ENCODE measurements at regions not wholly inside any gene's neighbourhood (a gene's known extent, or its start where the extent isn't known, plus 50 kb on each side); places are given as distances from the start of the nearest gene placed in this dataset.

- no peak for DNase-seq (ENCODE audit: low read depth)
Observed at GRCh38 chr2:128726236-128726635, 407.6 kb upstream of the HS6ST1 start.

- no peak for DNase-seq (ENCODE audit: low read depth)
Observed at GRCh38 chr2:128726911-128727310, 408.2 kb upstream of the HS6ST1 start.

GRCh38 chr2:128727404-128727803, 408.7 kb upstream of the HS6ST1 start:
- DNase-seq (ENCODE audit: low read depth) = no peak

- DNase-seq (ENCODE audit: low read depth) = no peak
Observed at GRCh38 chr2:128727914-128728313, 409.2 kb upstream of the HS6ST1 start.

GRCh38 chr2:128729051-128729450, 410.4 kb upstream of the HS6ST1 start:
- DNase-seq (ENCODE audit: low read depth) = no peak

GRCh38 chr2:128731994-128732650, 413.5 kb upstream of the HS6ST1 start:
- no peak for DNase-seq (ENCODE audit: low read depth)

- no peak for DNase-seq (ENCODE audit: low read depth)
Observed at GRCh38 chr2:128732976-128733431, 414.3 kb upstream of the HS6ST1 start.

GRCh38 chr2:128733450-128733849, 414.8 kb upstream of the HS6ST1 start:
- DNase-seq (ENCODE audit: low read depth) = no peak

GRCh38 chr2:128734521-128735295, 416.0 kb upstream of the HS6ST1 start:
- no peak for DNase-seq (ENCODE audit: low read depth)

- no peak for DNase-seq (ENCODE audit: low read depth)
Observed at GRCh38 chr2:128735296-128735960, 416.8 kb upstream of the HS6ST1 start.

GRCh38 chr2:128736046-128736688, 417.5 kb upstream of the HS6ST1 start:
- no peak for DNase-seq (ENCODE audit: low read depth)

- DNase-seq (ENCODE audit: low read depth) = peak; percentile 61
Observed at GRCh38 chr2:128736689-128737545, 418.2 kb upstream of the HS6ST1 start.

GRCh38 chr2:128737546-128737826, 418.8 kb upstream of the HS6ST1 start:
- DNase-seq (ENCODE audit: low read depth) = no peak

- DNase-seq (ENCODE audit: low read depth) = no peak
Observed at GRCh38 chr2:128738446-128739110, 419.9 kb upstream of the HS6ST1 start.

- no peak for DNase-seq (ENCODE audit: low read depth)
Observed at GRCh38 chr2:128742467-128742866, 423.8 kb upstream of the HS6ST1 start.

- no peak for DNase-seq (ENCODE audit: low read depth)
Observed at GRCh38 chr2:128745946-128746345, 427.3 kb upstream of the HS6ST1 start.

- no peak for DNase-seq (ENCODE audit: low read depth)
Observed at GRCh38 chr2:128746356-128746755, 427.7 kb upstream of the HS6ST1 start.

GRCh38 chr2:128748336-128748735, 429.7 kb upstream of the HS6ST1 start:
- no peak for DNase-seq (ENCODE audit: low read depth)

GRCh38 chr2:128748835-128749605, 430.4 kb upstream of the HS6ST1 start:
- no peak for DNase-seq (ENCODE audit: low read depth)
